Stimulated activated CD8-positive, alpha-beta memory T cell treated with anti-CD3 and anti-CD28 coated beads, Interleukin-2, amount 100 ng/mL, for 1 hour (primary cell): ENCODE measurements at regions not wholly inside any gene's neighbourhood (a gene's known extent, or its start where the extent isn't known, plus 50 kb on each side); places are given as distances from the start of the nearest gene placed in this dataset.
"Not testable (repeated sequence)": the region's sequence is repeated elsewhere in the genome, so short reads cannot be mapped to it uniquely, and the experiment has no call there.

ENCODE experiments used
- DNase-seq, 2 donors: peaks; one replicate each; pipeline ENCODE4 v3.0.0-alpha.2; 2020; ENCODE audit warnings: low read depth in 2 of 2

GRCh38 chr13:82597747-82598146 lies 1284.5 kb downstream of the SLITRK1 start:
- no peak for DNase-seq

DNA sequence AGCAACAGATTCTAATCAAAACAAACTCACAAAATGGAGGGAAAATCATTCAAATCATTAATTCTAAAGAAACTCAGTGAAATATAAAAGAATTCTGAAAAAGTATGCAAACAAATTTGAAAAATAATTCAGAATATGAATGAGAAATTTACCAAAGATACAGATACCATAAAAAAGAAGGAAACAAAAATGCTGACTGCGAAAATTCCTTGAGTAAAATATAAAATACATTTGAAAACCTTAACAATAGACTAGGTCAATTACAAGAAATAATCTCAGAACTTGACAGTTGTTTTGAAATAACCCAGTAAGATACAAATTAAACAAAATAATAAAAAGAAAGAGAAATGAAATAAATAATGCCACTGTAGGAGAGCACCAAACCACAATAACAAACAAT lies 1289.0 kb downstream of the SLITRK1 start:
- DNase-seq: no peak

- DNase-seq: no peak
Observed at GRCh38 chr13:82571653-82572052, 1310.6 kb downstream of the SLITRK1 start.

GRCh38 chr13:82569581-82569980 lies 1312.7 kb downstream of the SLITRK1 start:
- DNase-seq: no peak

DNA sequence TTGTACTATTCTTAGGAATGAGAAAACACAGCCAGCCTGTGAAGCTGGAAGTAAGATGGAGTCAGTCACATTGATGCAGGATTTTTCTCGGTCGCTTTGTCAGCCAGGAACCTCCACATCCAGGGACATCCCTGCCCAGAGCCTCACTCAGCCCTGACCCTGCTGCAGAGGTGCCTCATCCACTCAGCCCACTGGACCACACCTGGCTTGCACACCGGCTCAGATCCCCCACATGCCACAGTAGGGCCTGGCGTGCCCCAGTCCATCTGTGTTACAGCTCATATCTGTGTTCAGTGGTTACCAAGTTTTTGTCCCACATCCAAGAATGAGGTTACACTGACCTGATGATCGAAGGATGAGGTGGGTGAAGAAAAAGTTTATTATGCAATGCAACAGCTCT lies 1315.4 kb downstream of the SLITRK1 start:
- DNase-seq: no peak

- DNase-seq: no peak
Observed at GRCh38 chr13:82565201-82565600, 1317.1 kb downstream of the SLITRK1 start.

DNA sequence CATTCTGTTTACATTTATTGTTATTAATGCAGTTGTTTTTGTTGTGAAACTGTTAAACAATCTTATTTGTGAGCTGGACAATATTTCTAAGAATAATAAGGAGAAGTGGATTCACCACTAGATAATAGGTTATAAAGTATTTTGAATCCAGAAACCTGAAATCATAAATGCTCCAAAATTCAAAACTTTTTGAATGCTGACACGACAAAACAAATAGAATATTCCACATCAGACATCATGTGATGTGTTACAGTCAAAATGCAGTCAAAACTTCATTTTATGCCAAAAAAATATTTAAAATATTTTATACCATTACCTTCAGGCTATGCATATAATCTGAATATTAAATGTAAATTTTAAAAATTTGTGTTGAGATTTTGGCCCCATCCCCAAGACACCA lies 1321.4 kb downstream of the SLITRK1 start:
- no peak for DNase-seq

- no peak for DNase-seq
Observed at GRCh38 chr13:82522872-82523271, 1359.4 kb downstream of the SLITRK1 start.

- no peak for DNase-seq
Observed at GRCh38 chr13:82506805-82507414, 1375.4 kb downstream of the SLITRK1 start.

DNA sequence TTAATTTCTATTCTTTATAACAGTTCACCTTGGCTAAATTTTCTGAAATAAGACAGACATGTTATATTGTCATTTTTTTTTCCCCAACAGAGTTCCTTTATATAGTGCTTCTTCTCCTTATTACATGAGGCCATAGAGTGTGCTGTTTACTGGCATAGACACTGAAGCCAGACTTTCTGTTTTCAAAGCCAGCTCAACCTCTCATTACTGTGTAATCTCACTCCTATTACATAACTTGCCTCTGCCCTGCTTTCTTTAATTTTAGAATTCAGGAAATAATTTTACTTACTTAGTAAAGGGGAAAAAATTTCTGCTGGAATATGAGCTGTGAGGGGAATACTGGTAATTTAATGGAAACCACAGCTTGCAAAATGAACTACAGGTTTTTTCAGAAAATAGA lies 1380.4 kb downstream of the SLITRK1 start:
- no peak for DNase-seq

DNA sequence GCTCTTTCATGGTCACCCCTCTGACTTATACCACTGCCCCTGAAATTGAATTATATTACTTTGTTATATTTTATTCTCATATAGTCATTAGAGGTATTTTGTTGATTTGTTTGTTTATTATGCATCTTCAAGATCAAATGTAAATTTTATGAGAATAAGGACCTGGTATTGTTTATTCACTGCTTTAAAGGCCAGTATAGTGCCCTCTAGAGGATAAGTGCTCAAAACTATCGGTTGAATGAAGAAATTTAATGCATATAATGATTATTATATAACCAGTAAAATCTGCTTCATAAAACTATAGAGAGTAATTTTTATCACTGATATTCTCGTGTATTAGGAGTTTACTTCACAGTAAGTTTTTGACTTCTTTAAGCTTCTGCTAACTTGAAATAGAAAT lies 1401.9 kb downstream of the SLITRK1 start:
- DNase-seq: no peak

DNA sequence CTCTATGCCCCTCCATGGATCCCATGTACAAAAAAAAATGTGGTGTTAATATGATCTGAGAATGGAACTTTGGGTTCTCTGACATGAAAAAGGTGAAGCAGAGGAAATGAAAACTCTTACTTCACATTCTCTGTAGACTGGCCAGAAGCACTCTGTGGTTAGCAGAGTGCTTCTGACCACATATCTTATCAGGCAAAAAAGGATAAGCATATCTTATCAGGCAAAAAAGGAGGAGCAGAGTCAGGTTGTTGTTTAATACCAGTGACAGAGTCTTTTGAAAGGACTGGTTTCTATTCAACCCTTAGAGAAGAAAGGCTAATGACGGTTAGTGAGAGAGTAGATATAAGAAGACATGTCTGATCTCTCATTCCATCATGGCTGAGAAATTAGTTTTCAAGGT lies 1404.8 kb downstream of the SLITRK1 start:
- DNase-seq: no peak

- DNase-seq: no peak
Observed at GRCh38 chr13:82467626-82468025, 1414.6 kb downstream of the SLITRK1 start.

GRCh38 chr13:82459575-82459974 lies 1422.7 kb downstream of the SLITRK1 start:
- DNase-seq: not testable (repeated sequence)

- DNase-seq: no peak
Observed at GRCh38 chr13:82458169-82458568, 1424.1 kb downstream of the SLITRK1 start.

DNA sequence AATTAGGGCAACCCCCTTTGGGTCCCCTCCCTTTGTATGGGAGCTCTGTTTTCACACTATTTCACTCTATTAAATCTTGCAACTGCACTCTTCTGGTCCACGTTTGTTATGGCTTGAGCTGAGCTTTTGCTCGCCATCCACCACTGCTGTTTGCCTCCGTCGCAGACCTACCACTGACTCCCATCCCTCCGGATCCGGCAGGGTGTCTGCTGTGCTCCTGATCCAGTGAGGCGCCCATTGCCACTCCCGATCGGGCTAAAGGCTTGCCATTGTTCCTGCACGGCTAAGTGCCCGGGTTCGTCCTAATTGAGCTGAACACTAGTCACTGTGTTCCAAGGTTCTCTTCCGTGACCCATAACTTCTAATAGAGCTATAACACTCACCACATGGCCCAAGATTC lies 1424.7 kb downstream of the SLITRK1 start:
- not testable (repeated sequence) for DNase-seq

DNA sequence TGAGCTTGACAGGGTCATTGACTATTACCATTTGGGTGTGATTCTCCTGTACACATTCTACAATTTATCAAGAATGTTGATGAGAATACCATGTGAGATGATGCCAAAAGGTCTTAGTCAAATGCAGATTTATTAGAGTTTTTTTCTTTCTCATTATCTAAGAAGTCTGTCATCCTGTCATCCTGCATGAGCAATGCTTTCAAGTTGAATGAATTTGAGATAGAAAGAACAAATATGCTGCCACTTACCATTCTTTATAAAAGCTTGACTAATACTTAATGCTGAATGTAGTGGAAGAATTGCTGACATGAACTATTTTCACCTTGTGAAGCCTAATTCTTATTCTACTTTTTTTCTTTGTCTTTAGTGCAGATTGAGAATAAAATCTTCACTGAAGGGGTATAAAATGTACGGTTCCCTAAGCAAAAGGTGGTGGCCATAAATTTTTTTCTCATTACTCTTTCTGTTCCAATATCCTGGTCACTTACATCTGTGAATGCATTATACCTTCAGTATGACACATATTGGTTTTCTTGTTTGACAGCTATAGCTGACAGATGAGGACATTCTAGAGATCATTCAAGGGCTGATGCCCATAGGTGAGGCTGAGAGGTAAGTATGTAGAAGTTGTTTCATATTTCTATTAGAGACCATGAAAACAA lies 1434.7 kb downstream of the SLITRK1 start:
- no peak for DNase-seq

GRCh38 chr13:82439159-82439904 lies 1442.9 kb downstream of the SLITRK1 start:
- DNase-seq: no peak

DNA sequence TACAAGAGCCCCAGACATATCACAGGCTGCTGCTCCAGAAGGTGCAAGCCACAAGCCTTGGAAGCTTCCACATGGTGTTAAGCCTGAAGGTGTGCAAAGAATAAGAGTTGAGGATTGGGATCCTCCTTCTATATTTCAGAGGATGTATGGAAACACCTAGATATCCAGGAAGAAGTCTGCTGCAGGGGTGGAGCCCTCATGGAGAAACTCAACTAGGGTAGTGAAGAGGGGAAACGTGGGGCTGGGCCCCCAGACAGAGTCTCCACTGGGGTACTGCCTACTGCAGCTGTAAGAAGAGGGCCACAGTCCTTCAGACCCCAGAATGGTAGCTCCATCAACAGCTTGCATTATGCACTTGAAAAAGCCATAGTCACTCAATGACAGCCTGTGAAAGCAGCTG lies 1444.0 kb downstream of the SLITRK1 start:
- DNase-seq: no peak

- no peak for DNase-seq
Observed at GRCh38 chr13:82436099-82436585, 1446.1 kb downstream of the SLITRK1 start.

GRCh38 chr13:82432949-82433348 lies 1449.3 kb downstream of the SLITRK1 start:
- no peak for DNase-seq

DNA sequence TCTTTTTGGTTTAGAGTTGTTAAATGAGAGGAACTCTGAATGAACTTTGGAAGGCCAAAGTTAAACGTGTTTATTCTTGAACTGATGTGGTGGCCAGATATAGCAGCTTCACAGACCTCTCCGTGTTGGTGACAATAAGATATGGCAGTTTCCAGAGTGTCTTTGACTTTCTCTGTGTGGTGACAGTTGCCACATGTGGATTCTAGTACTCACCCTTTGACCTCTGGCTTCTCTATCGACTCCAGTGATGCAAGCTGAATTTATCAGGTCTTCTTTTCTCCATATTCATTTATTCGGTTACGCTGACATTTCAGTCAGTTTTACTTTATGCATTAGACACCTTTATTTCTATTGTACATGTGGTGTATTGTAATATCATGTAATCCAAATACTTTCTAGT lies 1469.5 kb downstream of the SLITRK1 start:
- no peak for DNase-seq

- DNase-seq: no peak
Observed at GRCh38 chr13:82407321-82407720, 1475.0 kb downstream of the SLITRK1 start.
